HG03108 (cell line): ENCODE measurements at regions not wholly inside any gene's neighbourhood (a gene's known extent, or its start where the extent isn't known, plus 50 kb on each side); places are given as distances from the start of the nearest gene placed in this dataset.

Experiments
- ATAC-seq: cut with Tn5 transposase; IDR thresholded peaks from one replicate; pipeline ENCODE4 v1.9.1; 2021; ENCODE audit warnings: moderate library complexity; ENCODE audit not compliant: unreplicated experiment

GRCh38 chr6:134470457-134470975, 152.6 kb upstream of the SGK1 start:
- no peak for ATAC-seq

- no peak for ATAC-seq
Measured at GRCh38 chr6:134469702-134470456, 152.0 kb upstream of the SGK1 start.

- no peak for ATAC-seq
Measured at GRCh38 chr6:134468633-134469032, 150.7 kb upstream of the SGK1 start.

GRCh38 chr6:134467620-134468019, 149.7 kb upstream of the SGK1 start:
- ATAC-seq, result no peak

GRCh38 chr6:134466771-134467525, 149.0 kb upstream of the SGK1 start:
- ATAC-seq, result no peak

GRCh38 chr6:134464690-134465411, 146.9 kb upstream of the SGK1 start:
- ATAC-seq, result no peak

GRCh38 chr6:134458857-134459657, 141.1 kb upstream of the SGK1 start:
- ATAC-seq, result no peak

GRCh38 chr6:134457941-134458340, 140.0 kb upstream of the SGK1 start:
- no peak for ATAC-seq

- ATAC-seq, result no peak
Measured at GRCh38 chr6:134456226-134456625, 138.3 kb upstream of the SGK1 start.

- no peak for ATAC-seq
Measured at GRCh38 chr6:134455319-134455718, 137.4 kb upstream of the SGK1 start.

- ATAC-seq, result no peak
Measured at GRCh38 chr6:134454794-134455193, 136.9 kb upstream of the SGK1 start.

- no peak for ATAC-seq
Measured at GRCh38 chr6:134453792-134454510, 136.0 kb upstream of the SGK1 start.

- ATAC-seq, result no peak
Measured at GRCh38 chr6:134452906-134453305, 135.0 kb upstream of the SGK1 start.

GRCh38 chr6:134451529-134451928, 133.6 kb upstream of the SGK1 start:
- ATAC-seq, result no peak

GRCh38 chr6:134449781-134450180, 131.9 kb upstream of the SGK1 start:
- no peak for ATAC-seq

GRCh38 chr6:134449004-134449403, 131.1 kb upstream of the SGK1 start:
- ATAC-seq, result no peak

GRCh38 chr6:134447883-134448387, 130.0 kb upstream of the SGK1 start:
- ATAC-seq, result no peak

GRCh38 chr6:134447423-134447822, 129.5 kb upstream of the SGK1 start:
- no peak for ATAC-seq

- ATAC-seq, result no peak
Measured at GRCh38 chr6:134446896-134447295, 129.0 kb upstream of the SGK1 start.
